GM21526 (cell line): ENCODE measurements at regions not wholly inside any gene's neighbourhood (a gene's known extent, or its start where the extent isn't known, plus 50 kb on each side); places are given as distances from the start of the nearest gene placed in this dataset.

Source experiments
- ATAC-seq: cut with Tn5 transposase; IDR thresholded peaks from one replicate; pipeline ENCODE4 v1.9.1; 2021; ENCODE audit warnings: moderate library complexity; ENCODE audit not compliant: unreplicated experiment, low FRiP score

DNA sequence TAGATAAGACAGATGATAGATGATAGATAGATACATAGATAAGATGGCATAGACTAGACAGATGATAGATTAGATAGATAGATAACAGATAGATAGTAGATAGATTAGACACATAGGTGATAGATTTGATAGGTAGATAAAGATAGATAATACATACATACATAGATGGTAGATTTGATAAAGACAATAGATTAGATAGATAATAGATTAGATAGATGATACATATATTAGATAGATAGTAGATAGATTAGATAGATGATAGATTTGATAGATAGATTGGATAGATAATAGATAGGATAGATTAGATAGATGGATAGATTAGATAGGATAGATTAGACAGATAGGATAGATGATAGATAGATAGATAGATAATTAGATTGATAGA is 327.6 kb downstream of the BRD1 start:
- no peak for ATAC-seq

DNA sequence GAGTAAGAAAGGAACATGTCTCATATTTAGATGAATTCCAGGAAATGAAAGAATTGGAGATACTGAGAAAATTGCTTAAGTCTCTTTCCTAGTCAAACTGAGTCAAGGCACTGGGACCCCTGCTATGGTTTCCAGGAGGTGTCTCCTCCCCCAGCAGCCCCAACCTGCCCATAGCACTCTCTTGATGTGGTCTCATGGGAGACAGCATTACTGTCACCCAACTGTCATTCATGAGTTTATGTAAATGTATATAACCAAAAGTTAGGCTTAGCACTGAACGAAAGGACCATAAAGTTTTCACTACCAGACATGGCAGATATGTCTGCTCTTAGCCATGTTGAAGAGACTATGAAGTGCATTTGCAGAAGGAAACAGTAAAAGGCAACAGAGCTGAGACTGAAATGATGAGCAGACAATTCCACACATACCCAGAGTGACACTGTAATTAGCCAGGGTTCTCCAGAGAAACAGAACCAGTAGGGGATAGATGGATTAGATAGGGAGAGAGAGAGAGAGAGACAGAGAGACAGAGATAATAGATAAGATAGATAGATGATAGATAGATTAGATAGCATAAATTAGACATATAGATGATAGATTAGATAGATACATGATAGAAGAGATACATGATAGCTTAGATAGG is 328.1 kb downstream of the BRD1 start:
- no peak for ATAC-seq

DNA sequence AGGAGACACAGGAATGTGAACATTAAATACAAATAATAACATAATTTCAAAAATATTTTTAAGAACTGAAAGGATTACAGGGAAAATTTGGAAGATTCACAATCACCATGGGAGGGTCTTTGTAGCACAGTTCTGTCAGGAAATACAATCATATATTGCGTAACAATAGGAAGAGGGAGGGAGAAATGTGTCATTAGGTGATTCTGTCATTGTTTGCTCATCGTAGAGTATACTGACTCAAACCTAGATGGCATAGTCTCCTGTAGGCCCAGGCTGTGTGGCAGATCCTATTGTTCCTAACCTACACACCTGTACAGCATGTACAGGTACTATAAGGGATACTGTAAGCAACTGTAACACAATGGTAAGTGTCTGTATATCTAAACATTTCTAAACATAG is 330.4 kb downstream of the BRD1 start:
- ATAC-seq, result no peak

DNA sequence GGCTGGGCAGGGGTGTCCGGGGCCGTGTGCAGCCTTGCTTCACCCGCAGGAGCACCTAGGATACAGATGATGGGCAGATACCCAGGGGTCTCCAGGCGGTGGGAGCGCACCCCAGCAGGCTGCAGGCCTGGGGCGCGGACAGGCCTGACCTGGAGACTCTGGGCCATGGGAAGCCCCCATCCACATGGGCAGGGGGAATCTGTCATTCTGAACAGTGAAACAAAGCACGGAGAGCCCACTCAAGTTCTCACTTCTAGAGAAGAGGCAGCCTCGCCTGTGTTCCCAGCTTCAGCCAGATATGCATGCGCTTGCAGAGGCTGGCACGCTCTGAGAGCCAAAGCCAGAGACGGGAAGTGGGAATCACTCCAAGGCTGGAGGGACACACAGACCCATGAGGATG is 333.1 kb downstream of the BRD1 start:
- ATAC-seq, result no peak

GRCh38 chr22:49492741-49493251 is 334.9 kb downstream of the BRD1 start:
- no peak for ATAC-seq

- ATAC-seq, result no peak
Measured at GRCh38 chr22:49492308-49492707, 335.4 kb downstream of the BRD1 start.

- ATAC-seq, result no peak
Measured at GRCh38 chr22:49491726-49492125, 335.9 kb downstream of the BRD1 start.

DNA sequence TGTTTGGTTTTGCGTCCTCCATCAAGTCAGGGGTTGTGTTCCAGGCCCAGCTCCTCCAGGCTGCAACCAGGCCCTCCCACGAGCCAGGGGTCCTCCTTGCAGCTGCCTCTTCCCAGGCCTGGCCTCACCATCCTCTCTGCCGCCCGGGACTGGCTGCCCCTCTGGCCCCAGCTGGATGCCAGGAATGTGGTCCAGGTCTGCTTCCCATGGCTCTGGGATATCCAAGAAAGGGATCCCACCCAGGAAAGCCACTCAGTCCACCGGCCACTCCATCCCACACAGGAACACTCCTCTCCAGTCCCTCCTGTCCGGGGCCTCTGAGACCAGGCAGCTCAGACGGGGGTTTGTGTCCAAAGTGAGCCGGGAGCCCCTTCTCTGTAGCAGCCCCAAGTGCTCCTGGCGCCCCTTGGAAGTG is 336.4 kb downstream of the BRD1 start:
- ATAC-seq, result no peak

GRCh38 chr22:49490692-49491091 is 337.0 kb downstream of the BRD1 start:
- no peak for ATAC-seq

DNA sequence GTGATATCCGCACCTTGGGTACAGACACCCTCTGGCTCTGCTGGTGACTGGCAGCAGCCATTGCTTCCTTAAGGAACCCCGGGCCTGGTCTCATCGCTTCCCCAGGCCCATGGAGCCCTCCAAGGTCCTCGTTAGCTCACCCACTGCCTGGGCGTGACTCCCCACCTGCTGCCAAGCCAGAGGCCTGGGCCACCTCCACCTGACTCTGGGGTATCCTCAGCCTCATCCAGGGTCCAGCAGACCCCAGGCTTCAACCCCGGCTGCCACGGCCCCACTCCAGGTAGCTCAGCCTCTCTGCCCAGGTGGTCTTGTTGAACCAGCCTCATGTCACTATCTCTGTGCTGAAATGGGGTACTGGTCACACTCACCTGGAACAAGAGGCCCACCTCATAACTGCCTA is 337.9 kb downstream of the BRD1 start:
- no peak for ATAC-seq

- no peak for ATAC-seq
Measured at GRCh38 chr22:49488943-49489342, 338.7 kb downstream of the BRD1 start.

DNA sequence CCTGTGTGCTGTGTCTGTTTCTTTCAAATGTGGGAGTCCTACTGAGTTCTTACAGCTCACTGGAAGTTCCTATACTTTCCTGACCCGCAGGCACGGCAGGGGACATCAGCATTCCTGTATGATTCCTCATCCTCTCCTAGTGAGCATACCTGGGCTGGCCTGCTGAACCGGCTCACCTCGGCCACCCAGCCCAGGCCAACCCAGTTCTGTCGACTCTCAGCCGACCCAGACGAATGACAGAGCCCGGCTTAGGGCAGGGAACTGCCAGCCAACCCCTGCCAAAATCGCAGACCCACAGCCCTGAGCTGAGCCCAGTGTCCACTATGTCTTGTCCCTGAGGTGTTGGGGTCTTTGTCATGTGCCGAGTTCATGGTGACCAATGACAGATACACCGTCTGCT is 339.7 kb downstream of the BRD1 start:
- no peak for ATAC-seq

- ATAC-seq, result no peak
Measured at GRCh38 chr22:49486225-49486624, 341.4 kb downstream of the BRD1 start.

- ATAC-seq, result no peak
Measured at GRCh38 chr22:49483946-49484345, 343.7 kb downstream of the BRD1 start.

DNA sequence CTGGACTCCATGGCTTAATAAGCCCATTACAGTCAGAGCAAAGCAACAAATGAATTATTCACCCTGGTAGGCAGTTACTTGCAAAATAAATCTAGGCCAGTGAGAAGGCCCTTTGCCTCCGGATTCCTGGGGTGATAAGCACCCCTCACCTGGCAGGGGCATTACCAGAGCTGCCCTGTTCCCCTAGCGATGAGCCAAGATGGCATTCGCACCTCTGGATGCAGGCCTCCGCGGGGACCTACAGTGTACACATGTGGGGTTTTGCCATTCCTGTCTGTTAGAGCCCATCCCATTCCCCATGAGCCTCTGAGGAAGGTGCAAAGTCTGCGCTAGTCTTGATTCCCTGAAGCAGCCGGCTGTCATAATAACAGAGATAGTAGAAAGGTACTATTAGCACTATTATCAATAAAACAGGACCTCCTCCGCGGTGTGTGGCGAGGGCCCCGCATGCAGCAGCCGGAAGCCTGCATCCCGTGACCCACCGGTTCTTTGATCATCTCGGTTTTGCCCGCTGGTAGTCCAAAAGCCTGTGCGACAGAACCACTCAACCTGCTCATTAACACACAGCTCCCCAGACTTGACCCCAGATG is 344.3 kb downstream of the BRD1 start:
- no peak for ATAC-seq

DNA sequence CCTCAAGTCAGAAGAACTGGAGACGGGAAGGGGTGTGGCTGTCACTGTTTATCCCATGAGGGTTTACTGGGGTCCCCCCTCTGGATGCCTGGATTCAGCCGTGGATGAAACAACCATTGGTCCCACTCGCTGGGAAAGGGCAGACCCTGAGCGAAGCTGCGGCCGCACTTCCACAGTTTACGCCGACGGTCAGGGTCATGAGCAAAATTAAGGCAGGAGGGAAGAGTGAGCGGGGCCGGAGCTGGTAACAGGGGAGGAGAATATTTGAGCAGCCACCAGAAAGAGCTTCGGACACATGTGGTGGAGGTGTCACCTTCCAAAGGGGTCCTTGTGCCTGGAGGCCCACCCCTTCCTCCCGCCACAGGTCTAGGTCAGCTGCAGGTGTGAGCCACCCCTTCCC is 344.9 kb downstream of the BRD1 start:
- ATAC-seq, result no peak

- no peak for ATAC-seq
Measured at GRCh38 chr22:49481659-49482399, 345.8 kb downstream of the BRD1 start.

DNA sequence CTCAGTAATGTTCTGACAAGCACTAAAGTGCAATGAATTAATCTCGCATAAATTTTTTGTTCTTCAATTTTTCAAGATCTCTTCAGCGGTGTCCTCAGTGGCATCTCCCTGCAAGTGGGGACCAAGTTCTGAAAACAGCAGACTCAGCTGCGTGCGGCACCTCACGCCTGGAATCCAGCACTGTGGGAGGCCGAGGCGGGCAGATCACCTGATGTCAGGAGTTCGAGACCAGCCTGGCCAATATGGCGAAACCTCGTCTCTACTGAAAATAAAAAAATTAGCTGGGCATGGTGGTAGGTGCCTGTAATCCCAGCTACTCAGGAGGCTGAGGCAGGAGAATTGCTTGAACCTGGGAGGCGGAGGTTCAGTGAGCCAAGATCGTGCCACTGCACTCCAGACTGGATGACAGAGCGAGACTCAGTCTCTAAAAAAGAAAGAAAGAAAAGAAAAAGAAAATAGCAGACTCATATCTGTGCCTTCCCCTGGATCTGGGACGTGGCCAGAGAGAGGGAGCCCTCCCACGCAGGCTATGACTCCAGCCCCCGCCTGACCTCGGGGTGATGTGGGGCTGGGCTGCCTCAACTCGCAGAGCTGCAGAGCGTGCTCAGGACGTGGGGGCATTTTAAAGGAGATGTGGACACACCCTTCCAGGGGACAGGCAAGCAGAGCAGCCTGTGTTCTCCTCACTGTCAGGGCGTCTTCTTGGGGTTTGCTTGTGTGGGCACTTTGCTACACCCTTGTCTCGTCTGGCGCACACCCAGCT is 346.6 kb downstream of the BRD1 start:
- ATAC-seq, result no peak

DNA sequence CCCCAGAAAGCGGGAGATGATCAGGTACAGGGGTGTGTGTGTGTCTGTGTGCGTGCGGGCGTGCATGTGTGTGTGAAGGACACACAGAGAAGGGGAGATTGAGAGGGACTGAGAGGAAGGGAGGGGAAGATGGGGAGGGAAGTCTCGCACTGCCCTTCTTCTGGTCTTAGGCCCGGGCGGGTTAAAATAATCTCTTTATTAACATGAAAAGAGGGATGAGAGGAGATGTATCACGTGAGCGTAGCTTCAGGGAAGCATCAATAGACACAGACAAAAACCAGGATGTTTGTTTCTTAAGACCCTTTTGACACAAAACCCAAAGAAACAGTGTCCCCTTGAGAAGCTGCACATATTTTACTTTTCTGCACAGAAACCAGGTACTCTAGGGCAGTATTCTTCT is 347.3 kb downstream of the BRD1 start:
- no peak for ATAC-seq

- no peak for ATAC-seq
Measured at GRCh38 chr22:49479566-49479965, 348.1 kb downstream of the BRD1 start.

- ATAC-seq, result no peak
Measured at GRCh38 chr22:49476800-49477400, 350.8 kb downstream of the BRD1 start.
